ENCODE measurements at regions not wholly inside any gene's neighbourhood (a gene's known extent, or its start where the extent isn't known, plus 50 kb on each side); places are given as distances from the start of the nearest gene placed in this dataset.

DNA sequence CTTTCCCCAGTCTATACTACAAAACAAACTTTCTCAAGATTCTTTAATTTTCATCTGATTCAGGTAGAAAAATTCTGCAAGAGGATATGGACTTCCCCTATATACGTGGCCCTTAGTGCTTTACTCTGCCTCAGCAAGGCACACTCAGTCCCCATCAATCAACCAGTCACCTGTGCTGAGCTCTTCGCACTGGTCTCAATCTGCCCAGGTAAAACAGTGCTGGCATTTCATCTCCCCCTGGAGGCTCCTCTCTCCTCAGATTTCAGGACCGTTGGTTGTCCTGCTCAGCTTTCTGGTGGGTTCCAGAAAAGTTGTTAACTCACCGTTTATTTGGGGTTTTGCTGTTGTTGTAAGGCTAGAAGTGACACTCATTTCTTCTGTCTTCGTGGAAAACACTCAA lies 518.1 kb downstream of the TRIML1 start:
- Histone ChIP-seq H3K9me3 (ENCODE audit: control insufficient read depth, insufficient read depth, low read depth, low read length) (no peaks in the 10 kb centered on the region), H3K36me3 (ENCODE audit: control insufficient read depth in 2 of 2, insufficient read depth in 1 of 2, low read length in 2 of 2) (no peaks in the 10 kb centered on the region), H3K27ac (ENCODE audit: extremely low read depth, low read depth, low read length) (no peak overlapping the region), H3K4me1 (ENCODE audit: control insufficient read depth, insufficient read depth, low read length) (no peaks in the 10 kb centered on the region), H3K4me3 (ENCODE audit: low read depth, low read length) (no peak overlapping the region)
- ChIA-PET POLR2A (no interaction called here), CTCF (no interaction called here)
- no peak for TF ChIP-seq ZNF785 (tag by site-specific recombination; IDR thresholded peaks at IDR 0.05)
- TF ChIP-seq ZNF214 (tag by site-specific recombination; IDR thresholded peaks at IDR 0.05; ENCODE audit: borderline replicate concordance), result no peak
- no peak for TF ChIP-seq IKZF3 (tag by site-specific recombination; IDR thresholded peaks at IDR 0.05)

DNA sequence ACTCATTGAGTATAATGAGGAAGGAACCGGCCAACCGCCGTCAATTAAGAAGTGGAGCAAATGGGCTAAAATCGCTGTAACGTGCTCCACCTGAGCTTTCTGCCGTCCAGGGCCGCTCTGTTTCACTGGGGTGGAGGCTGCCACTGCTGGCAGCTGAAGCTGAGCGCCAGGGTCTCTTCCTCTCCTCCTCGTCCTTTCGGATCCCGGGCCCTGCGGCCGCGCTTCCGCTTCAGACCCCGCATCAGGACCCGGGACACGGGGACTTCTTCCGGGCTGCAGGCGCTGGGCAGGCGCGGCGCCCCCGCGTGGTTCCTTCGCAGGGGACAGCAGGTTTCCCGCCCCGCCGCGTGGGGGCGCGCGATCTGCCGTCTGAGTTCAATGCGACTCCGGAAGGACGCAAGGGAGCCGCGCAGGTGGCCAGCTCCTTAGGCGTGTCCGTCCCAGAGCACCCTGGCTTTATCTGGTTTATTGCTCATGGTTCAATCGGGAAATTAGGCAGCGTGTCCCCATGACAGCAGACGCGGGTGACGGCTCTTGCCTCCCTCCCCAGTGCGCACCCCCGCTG lies 519.8 kb downstream of the TRIML1 start:
- TF ChIP-seq TCF7L2 (IDR thresholded peaks at IDR 0.05; ENCODE audit: borderline replicate concordance, low read depth, low read length), result no peak
- no peak for TF ChIP-seq ZNF10 (tag by site-specific recombination; IDR thresholded peaks at IDR 0.05)
- TF ChIP-seq, protein P1, sequence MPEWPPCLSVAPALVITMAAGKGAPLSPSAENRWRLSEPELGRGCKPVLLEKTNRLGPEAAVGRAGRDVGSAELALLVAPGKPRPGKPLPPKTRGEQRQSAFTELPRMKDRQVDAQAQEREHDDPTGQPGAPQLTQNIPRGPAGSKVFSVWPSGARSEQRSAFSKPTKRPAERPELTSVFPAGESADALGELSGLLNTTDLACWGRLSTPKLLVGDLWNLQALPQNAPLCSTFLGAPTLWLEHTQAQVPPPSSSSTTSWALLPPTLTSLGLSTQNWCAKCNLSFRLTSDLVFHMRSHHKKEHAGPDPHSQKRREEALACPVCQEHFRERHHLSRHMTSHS (tag by site-specific recombination; IDR thresholded peaks at IDR 0.05), result no peak
- TF ChIP-seq ZNF747 (tag by site-specific recombination; IDR thresholded peaks at IDR 0.05), result no peak
- TF ChIP-seq ZNF830 (tag by site-specific recombination; IDR thresholded peaks at IDR 0.05; ENCODE audit: low read depth), result no peak
- no peak for TF ChIP-seq SP3 (tag by site-specific recombination; IDR thresholded peaks at IDR 0.05)
- TF ChIP-seq, protein P2, sequence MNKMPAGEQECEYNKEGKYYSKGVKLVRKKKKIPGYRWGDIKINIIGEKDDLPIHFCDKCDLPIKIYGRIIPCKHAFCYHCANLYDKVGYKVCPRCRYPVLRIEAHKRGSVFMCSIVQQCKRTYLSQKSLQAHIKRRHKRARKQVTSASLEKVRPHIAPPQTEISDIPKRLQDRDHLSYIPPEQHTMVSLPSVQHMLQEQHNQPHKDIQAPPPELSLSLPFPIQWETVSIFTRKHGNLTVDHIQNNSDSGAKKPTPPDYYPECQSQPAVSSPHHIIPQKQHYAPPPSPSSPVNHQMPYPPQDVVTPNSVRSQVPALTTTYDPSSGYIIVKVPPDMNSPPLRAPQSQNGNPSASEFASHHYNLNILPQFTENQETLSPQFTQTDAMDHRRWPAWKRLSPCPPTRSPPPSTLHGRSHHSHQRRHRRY (tag by site-specific recombination; IDR thresholded peaks at IDR 0.05), result no peak
- no peak for TF ChIP-seq ZNF629 (tag by site-specific recombination; IDR thresholded peaks at IDR 0.05)
- TF ChIP-seq, protein P3, sequence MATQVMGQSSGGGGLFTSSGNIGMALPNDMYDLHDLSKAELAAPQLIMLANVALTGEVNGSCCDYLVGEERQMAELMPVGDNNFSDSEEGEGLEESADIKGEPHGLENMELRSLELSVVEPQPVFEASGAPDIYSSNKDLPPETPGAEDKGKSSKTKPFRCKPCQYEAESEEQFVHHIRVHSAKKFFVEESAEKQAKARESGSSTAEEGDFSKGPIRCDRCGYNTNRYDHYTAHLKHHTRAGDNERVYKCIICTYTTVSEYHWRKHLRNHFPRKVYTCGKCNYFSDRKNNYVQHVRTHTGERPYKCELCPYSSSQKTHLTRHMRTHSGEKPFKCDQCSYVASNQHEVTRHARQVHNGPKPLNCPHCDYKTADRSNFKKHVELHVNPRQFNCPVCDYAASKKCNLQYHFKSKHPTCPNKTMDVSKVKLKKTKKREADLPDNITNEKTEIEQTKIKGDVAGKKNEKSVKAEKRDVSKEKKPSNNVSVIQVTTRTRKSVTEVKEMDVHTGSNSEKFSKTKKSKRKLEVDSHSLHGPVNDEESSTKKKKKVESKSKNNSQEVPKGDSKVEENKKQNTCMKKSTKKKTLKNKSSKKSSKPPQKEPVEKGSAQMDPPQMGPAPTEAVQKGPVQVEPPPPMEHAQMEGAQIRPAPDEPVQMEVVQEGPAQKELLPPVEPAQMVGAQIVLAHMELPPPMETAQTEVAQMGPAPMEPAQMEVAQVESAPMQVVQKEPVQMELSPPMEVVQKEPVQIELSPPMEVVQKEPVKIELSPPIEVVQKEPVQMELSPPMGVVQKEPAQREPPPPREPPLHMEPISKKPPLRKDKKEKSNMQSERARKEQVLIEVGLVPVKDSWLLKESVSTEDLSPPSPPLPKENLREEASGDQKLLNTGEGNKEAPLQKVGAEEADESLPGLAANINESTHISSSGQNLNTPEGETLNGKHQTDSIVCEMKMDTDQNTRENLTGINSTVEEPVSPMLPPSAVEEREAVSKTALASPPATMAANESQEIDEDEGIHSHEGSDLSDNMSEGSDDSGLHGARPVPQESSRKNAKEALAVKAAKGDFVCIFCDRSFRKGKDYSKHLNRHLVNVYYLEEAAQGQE (tag by site-specific recombination; IDR thresholded peaks at IDR 0.05), result no peak
- TF ChIP-seq ZNF211 (tag by site-specific recombination; IDR thresholded peaks at IDR 0.05; ENCODE audit: low read depth), result no peak
- no peak for TF ChIP-seq ZNF266 (tag by site-specific recombination; IDR thresholded peaks at IDR 0.05; ENCODE audit: low read depth)
- no peak for TF ChIP-seq ZNF366 (tag by site-specific recombination; conservative IDR thresholded peaks at IDR 0.05)
- no peak for TF ChIP-seq ZNF335 (tag by site-specific recombination; conservative IDR thresholded peaks at IDR 0.05)
- H3K9me3 ChIP-seq (ENCODE audit: control insufficient read depth, insufficient read depth, low read depth, low read length), result no peaks in the 10 kb centered on the region
- ChIA-PET CTCF (no interaction called here), POLR2A (no interaction called here)
- H3K4me1 ChIP-seq (ENCODE audit: control insufficient read depth, insufficient read depth, low read length), result no peaks in the 10 kb centered on the region
- H3K27ac ChIP-seq (ENCODE audit: extremely low read depth, low read depth, low read length), result no peak overlapping the region
- H3K4me3 ChIP-seq (ENCODE audit: low read depth, low read length), result no peak overlapping the region
- H3K36me3 ChIP-seq (ENCODE audit: control insufficient read depth in 2 of 2, insufficient read depth in 1 of 2, low read length in 2 of 2), result no peaks in the 10 kb centered on the region

- ChIA-PET CTCF (no interaction called here), POLR2A (no interaction called here)
- H3K9me3 ChIP-seq (ENCODE audit: control insufficient read depth, insufficient read depth, low read depth, low read length), result no peaks in the 10 kb centered on the region
- no peak overlapping the region for H3K4me3 ChIP-seq (ENCODE audit: low read depth, low read length)
- TF ChIP-seq PRDM1 (tag by site-specific recombination; IDR thresholded peaks at IDR 0.05) (no peak), SP2 (tag by site-specific recombination; IDR thresholded peaks at IDR 0.05) (no peak), BCL11A (tag by site-specific recombination; IDR thresholded peaks at IDR 0.05; ENCODE audit: low read depth) (no peak)
- TF ChIP-seq, protein P3 (tag by site-specific recombination; IDR thresholded peaks at IDR 0.05), result no peak
- TF ChIP-seq, protein P4, sequence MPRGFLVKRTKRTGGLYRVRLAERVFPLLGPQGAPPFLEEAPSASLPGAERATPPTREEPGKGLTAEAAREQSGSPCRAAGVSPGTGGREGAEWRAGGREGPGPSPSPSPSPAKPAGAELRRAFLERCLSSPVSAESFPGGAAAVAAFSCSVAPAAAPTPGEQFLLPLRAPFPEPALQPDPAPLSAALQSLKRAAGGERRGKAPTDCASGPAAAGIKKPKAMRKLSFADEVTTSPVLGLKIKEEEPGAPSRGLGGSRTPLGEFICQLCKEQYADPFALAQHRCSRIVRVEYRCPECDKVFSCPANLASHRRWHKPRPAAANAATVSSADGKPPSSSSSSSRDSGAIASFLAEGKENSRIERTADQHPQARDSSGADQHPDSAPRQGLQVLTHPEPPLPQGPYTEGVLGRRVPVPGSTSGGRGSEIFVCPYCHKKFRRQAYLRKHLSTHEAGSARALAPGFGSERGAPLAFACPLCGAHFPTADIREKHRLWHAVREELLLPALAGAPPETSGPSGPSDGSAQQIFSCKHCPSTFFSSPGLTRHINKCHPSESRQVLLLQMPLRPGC (tag by site-specific recombination; IDR thresholded peaks at IDR 0.05), result no peak
- H3K4me1 ChIP-seq (ENCODE audit: control insufficient read depth, insufficient read depth, low read length), result no peaks in the 10 kb centered on the region
- H3K27ac ChIP-seq (ENCODE audit: extremely low read depth, low read depth, low read length), result no peak overlapping the region
- H3K36me3 ChIP-seq (ENCODE audit: control insufficient read depth in 2 of 2, insufficient read depth in 1 of 2, low read length in 2 of 2), result no peaks in the 10 kb centered on the region
Observed at GRCh38 chr4:188660796-188661195, 521.6 kb downstream of the TRIML1 start.
